GM19463 (cell line): ENCODE measurements at regions not wholly inside any gene's neighbourhood (a gene's known extent, or its start where the extent isn't known, plus 50 kb on each side); places are given as distances from the start of the nearest gene placed in this dataset.
"Not testable (repeated sequence)": the region's sequence is repeated elsewhere in the genome, so short reads cannot be mapped to it uniquely, and the experiment has no call there.

Experiments
- ATAC-seq: cut with Tn5 transposase; IDR thresholded peaks from one replicate; pipeline ENCODE4 v1.9.1; 2021; ENCODE audit warnings: mild to moderate bottlenecking, moderate library complexity; ENCODE audit not compliant: unreplicated experiment

GRCh38 chr2:116917196-116917595, 897.3 kb upstream of the DDX18 start:
- ATAC-seq, result no peak

GRCh38 chr2:116918574-116918973, 895.9 kb upstream of the DDX18 start:
- ATAC-seq, result no peak

- no peak for ATAC-seq
Observed at GRCh38 chr2:116922414-116922813, 892.1 kb upstream of the DDX18 start.

GRCh38 chr2:116924509-116924908, 890.0 kb upstream of the DDX18 start:
- ATAC-seq, result no peak

GRCh38 chr2:116935097-116935814, 879.2 kb upstream of the DDX18 start:
- no peak for ATAC-seq

GRCh38 chr2:116948258-116948657, 866.2 kb upstream of the DDX18 start:
- ATAC-seq, result no peak

GRCh38 chr2:116949249-116949648, 865.2 kb upstream of the DDX18 start:
- no peak for ATAC-seq

GRCh38 chr2:116952254-116952653, 862.2 kb upstream of the DDX18 start:
- no peak for ATAC-seq

GRCh38 chr2:116955646-116956045, 858.8 kb upstream of the DDX18 start:
- ATAC-seq, result no peak

- ATAC-seq, result no peak
Observed at GRCh38 chr2:116975608-116976007, 838.9 kb upstream of the DDX18 start.

GRCh38 chr2:116979916-116980764, 834.4 kb upstream of the DDX18 start:
- no peak for ATAC-seq

GRCh38 chr2:116987447-116987846, 827.0 kb upstream of the DDX18 start:
- no peak for ATAC-seq

GRCh38 chr2:116988303-116988702, 826.2 kb upstream of the DDX18 start:
- ATAC-seq, result no peak

GRCh38 chr2:117019357-117019756, 795.1 kb upstream of the DDX18 start:
- no peak for ATAC-seq

- no peak for ATAC-seq
Observed at GRCh38 chr2:117027646-117028045, 786.8 kb upstream of the DDX18 start.

GRCh38 chr2:117028708-117029107, 785.8 kb upstream of the DDX18 start:
- not testable (repeated sequence) for ATAC-seq

- ATAC-seq, result no peak
Observed at GRCh38 chr2:117055499-117056375, 758.8 kb upstream of the DDX18 start.

- ATAC-seq, result no peak
Observed at GRCh38 chr2:117056376-117056748, 758.1 kb upstream of the DDX18 start.

- ATAC-seq, result no peak
Observed at GRCh38 chr2:117057016-117057415, 757.5 kb upstream of the DDX18 start.

- peak; percentile 85 for ATAC-seq
Observed at GRCh38 chr2:117058366-117058765, 756.1 kb upstream of the DDX18 start.

- no peak for ATAC-seq
Observed at GRCh38 chr2:117064021-117064420, 750.5 kb upstream of the DDX18 start.
